ENCODE measurements at regions not wholly inside any gene's neighbourhood (a gene's known extent, or its start where the extent isn't known, plus 50 kb on each side); places are given as distances from the start of the nearest gene placed in this dataset.

- DNase-seq (no peak), ATAC-seq (replicated peaks) (no peak)
- Mint-ChIP-seq H3K9me3 (no peaks in the 10 kb centered on the region), H3K36me3 (no peaks in the 10 kb centered on the region), H3K4me1 (no peaks in the 10 kb centered on the region), H3K4me3 (no peak overlapping the region), H3K27ac (no peak overlapping the region), H3K27me3 (peaks cover 22 to 52% of the 10 kb centered on the region in 2 donors)
Observed at GRCh38 chr15:62991698-62992097, 50.8 kb upstream of the TPM1 start.

- Mint-ChIP-seq H3K9me3 (no peaks in the 10 kb centered on the region), H3K36me3 (no peaks in the 10 kb centered on the region), H3K4me3 (no peak overlapping the region), H3K27ac (no peak overlapping the region), H3K27me3 (peaks cover 22 to 51% of the 10 kb centered on the region in 2 donors), H3K4me1 (no peaks in the 10 kb centered on the region)
- DNase-seq = no peak
- no peak for ATAC-seq (replicated peaks)
Observed at GRCh38 chr15:62992302-62992701, 50.2 kb upstream of the TPM1 start.
